ENCODE measurements at regions not wholly inside any gene's neighbourhood (a gene's known extent, or its start where the extent isn't known, plus 50 kb on each side); places are given as distances from the start of the nearest gene placed in this dataset.

DNA sequence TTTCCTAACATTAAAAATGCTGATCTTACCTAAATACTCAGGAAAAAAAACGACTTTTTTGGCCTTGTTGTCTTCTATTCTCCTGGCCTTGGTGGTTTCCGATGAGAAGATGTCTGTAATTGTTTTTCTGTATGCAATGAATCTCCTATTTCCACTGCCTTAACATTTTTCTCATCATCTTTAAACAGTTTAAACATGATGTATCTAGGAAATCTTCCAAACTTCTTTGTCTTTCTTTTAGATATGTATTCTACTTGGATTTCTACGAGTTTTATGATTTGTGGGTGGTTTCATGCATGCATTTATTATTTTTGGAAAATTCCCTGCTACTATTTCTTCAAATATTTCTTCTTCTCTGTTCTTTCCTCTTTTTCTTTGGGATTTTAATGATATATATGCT, 288.6 kb upstream of the GYPC start:
- H3K27me3 ChIP-seq (ENCODE audit: low read depth): no peaks in the 10 kb centered on the region
- no peak for DNase-seq
- H3K36me3 ChIP-seq: no peaks in the 10 kb centered on the region
- no peak overlapping the region for H3K27ac ChIP-seq (replicated peaks)
- no peaks in the 10 kb centered on the region for H3K9me3 ChIP-seq (replicated peaks)
- TF ChIP-seq, protein P1, sequence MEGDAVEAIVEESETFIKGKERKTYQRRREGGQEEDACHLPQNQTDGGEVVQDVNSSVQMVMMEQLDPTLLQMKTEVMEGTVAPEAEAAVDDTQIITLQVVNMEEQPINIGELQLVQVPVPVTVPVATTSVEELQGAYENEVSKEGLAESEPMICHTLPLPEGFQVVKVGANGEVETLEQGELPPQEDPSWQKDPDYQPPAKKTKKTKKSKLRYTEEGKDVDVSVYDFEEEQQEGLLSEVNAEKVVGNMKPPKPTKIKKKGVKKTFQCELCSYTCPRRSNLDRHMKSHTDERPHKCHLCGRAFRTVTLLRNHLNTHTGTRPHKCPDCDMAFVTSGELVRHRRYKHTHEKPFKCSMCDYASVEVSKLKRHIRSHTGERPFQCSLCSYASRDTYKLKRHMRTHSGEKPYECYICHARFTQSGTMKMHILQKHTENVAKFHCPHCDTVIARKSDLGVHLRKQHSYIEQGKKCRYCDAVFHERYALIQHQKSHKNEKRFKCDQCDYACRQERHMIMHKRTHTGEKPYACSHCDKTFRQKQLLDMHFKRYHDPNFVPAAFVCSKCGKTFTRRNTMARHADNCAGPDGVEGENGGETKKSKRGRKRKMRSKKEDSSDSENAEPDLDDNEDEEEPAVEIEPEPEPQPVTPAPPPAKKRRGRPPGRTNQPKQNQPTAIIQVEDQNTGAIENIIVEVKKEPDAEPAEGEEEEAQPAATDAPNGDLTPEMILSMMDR (IDR thresholded peaks at IDR 0.05; ENCODE audit: borderline replicate concordance): no peak
- no peak overlapping the region for H3K4me3 ChIP-seq
- H3K4me1 ChIP-seq: peaks cover 14% of the 10 kb centered on the region
- intact Hi-C loops (cut with micrococcal nuclease): no loop called here

DNA sequence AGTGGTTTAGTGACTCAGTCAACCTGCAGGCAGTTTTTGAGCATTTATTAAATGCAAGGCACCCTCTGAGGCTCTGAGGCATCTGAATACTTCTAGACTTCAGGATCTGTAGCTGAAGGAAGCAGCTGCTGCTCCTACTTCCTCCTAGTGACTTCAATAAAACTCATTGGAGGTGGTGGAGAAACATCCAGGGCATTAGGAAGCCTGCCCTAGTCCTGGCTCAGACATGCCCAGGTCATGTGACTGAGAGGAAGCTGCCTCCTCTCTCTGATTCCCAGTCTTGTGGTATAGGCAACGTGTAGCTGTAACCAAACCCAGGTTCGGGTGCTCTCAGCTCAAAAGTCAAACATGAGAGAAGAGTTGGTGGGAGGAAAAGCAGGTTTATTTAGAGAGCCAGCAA, 287.2 kb upstream of the GYPC start:
- intact Hi-C loops (cut with micrococcal nuclease): no loop called here
- Histone ChIP-seq H3K4me1 (peaks cover 14% of the 10 kb centered on the region), H3K27me3 (ENCODE audit: low read depth) (no peaks in the 10 kb centered on the region), H3K9me3 (replicated peaks) (no peaks in the 10 kb centered on the region), H3K4me3 (no peak overlapping the region), H3K36me3 (no peaks in the 10 kb centered on the region), H3K27ac (replicated peaks) (no peak overlapping the region)
- TF ChIP-seq, protein P1 (IDR thresholded peaks at IDR 0.05; ENCODE audit: borderline replicate concordance): no peak
- no peak for DNase-seq

DNA sequence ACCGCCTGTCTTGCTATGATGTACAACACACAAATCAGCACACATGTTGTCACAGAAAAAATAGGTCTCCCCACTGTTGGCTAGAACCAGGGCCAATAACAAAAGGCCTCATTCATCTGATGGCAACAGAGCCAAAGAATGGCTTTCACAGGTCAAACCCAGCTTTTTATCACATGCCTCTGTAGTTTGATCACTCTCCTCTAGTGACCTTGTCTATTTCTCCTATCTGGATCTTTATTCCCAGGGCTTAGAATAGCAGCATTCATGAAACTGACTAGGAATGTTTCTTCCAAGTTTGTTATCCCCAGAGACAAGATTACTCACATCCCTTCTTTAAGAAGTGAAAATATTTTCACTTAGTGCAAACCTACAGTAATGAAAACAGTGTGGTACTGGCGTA, 285.8 kb upstream of the GYPC start:
- H3K4me3 ChIP-seq: no peak overlapping the region
- intact Hi-C loops (cut with micrococcal nuclease): no loop called here
- no peaks in the 10 kb centered on the region for H3K27me3 ChIP-seq (ENCODE audit: low read depth)
- TF ChIP-seq, protein P1 (IDR thresholded peaks at IDR 0.05; ENCODE audit: borderline replicate concordance): no peak
- H3K36me3 ChIP-seq: no peaks in the 10 kb centered on the region
- H3K4me1 ChIP-seq: peaks cover 14% of the 10 kb centered on the region
- H3K9me3 ChIP-seq (replicated peaks): no peaks in the 10 kb centered on the region
- DNase-seq: no peak
- H3K27ac ChIP-seq (replicated peaks): no peak overlapping the region

DNA sequence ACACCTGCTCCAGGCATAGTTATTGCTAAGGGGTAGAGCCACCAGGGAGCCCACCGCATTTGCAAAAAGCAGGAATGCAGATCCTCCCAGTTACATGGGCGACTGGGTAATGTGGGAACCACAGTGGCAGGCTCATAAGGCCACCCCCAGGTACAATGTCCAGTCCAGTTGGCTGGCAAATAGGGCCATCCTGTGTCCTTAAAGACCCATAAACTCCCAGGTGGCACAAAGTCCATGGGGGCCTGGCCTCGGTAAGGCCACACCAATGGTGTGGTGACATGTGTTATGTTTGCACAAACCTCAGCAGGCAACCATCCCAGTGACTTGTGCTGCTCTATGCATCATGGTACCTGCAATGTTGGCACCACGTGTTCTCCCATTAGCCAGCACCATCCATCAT, 283.6 kb upstream of the GYPC start:
- intact Hi-C loops (cut with micrococcal nuclease): no loop called here
- peaks cover 14% of the 10 kb centered on the region for H3K4me1 ChIP-seq
- H3K36me3 ChIP-seq: no peaks in the 10 kb centered on the region
- H3K9me3 ChIP-seq (replicated peaks): no peaks in the 10 kb centered on the region
- H3K4me3 ChIP-seq: no peak overlapping the region
- TF ChIP-seq, protein P1 (IDR thresholded peaks at IDR 0.05; ENCODE audit: borderline replicate concordance): no peak
- H3K27ac ChIP-seq (replicated peaks): no peak overlapping the region
- no peak for DNase-seq
- no peaks in the 10 kb centered on the region for H3K27me3 ChIP-seq (ENCODE audit: low read depth)

DNA sequence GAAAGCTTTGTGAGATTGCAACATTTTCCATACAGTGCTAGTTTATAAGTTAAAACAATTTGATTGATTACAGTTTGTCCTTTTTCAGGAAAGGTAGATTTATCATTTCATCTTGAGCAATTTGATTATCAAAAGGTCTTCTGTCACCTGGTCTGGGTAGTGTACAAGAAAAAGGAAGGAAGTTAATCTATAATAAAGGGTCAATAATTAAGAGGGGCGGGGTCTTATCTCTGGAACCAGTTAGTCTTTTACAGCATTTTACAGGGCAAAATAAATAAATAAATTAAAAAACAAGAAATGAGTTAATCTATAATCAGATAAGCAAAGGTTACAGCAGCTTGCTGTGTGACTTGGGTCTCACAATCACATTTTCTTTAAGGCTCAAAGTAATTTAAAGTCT, 277.8 kb upstream of the GYPC start:
- no peak overlapping the region for H3K27ac ChIP-seq (replicated peaks)
- intact Hi-C loops (cut with micrococcal nuclease): no loop called here
- H3K4me3 ChIP-seq: no peak overlapping the region
- TF ChIP-seq, protein P1 (IDR thresholded peaks at IDR 0.05; ENCODE audit: borderline replicate concordance): no peak
- no peaks in the 10 kb centered on the region for H3K4me1 ChIP-seq
- peaks cover 13% of the 10 kb centered on the region for H3K27me3 ChIP-seq (ENCODE audit: low read depth)
- H3K36me3 ChIP-seq: no peaks in the 10 kb centered on the region
- H3K9me3 ChIP-seq (replicated peaks): no peaks in the 10 kb centered on the region
- DNase-seq: no peak

DNA sequence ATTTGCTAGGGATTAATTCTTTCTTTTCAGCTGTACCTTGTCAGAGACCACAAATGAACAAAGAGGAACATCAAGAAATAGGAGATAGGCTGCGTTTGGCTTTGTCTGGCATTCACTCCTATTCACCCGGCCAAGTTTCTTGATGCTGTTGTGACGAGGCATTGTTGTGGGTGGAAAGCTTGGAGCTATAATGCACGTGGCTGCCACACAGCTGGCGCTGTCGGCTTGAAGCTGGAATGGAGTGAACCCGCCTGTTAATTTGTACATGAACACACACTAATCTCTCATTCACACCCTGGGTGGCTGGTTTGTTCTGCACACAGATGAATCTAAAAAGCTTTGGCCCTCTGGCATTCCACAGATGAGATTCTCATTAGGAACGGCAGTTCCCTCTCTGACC, 274.9 kb upstream of the GYPC start:
- Histone ChIP-seq H3K36me3 (no peaks in the 10 kb centered on the region), H3K27me3 (ENCODE audit: low read depth) (peaks cover 13% of the 10 kb centered on the region), H3K4me3 (no peak overlapping the region), H3K9me3 (replicated peaks) (peaks cover 3% of the 10 kb centered on the region), H3K4me1 (no peaks in the 10 kb centered on the region), H3K27ac (replicated peaks) (no peak overlapping the region)
- no peak for DNase-seq
- intact Hi-C loops (cut with micrococcal nuclease): no loop called here
- TF ChIP-seq, protein P1 (IDR thresholded peaks at IDR 0.05; ENCODE audit: borderline replicate concordance): no peak

All from left ventricle myocardium inferior (tissue), 1 donor.